Cardiac muscle cell (in vitro differentiated cells and primary cell): ENCODE measurements at regions not wholly inside any gene's neighbourhood (a gene's known extent, or its start where the extent isn't known, plus 50 kb on each side); places are given as distances from the start of the nearest gene placed in this dataset.

ENCODE experiments used
- DNase-seq, 2 donors: peaks; one replicate each; pipeline versions ENCODE4 v3.0.0 to v3.0.0-alpha.2; 2010 to 2017; ENCODE audit warnings: low read depth in 1 of 2, low spot score in 1 of 2
- H3K27ac ChIP-seq: fragments of 200-600 bp; sonication (generic); 2 replicates; pipeline ENCODE4 v1.5.1; 2016
- H3K27me3 ChIP-seq: fragments of 200-600 bp; sonication (generic); 2 replicates; pipeline ENCODE4 v1.6.0; 2016; ENCODE audit warnings: control low read depth
- H3K36me3 ChIP-seq: fragments of 200-600 bp; sonication (generic); 2 replicates; pipeline ENCODE4 v1.5.1; 2016; ENCODE audit warnings: control low read depth
- H3K4me1 ChIP-seq: fragments of 200-600 bp; sonication (generic); 2 replicates; pipeline ENCODE4 v1.8.1; 2017; ENCODE audit warnings: low read depth, mild to moderate bottlenecking, mixed run types
- H3K4me3 ChIP-seq: fragments of 200-600 bp; sonication (generic); 2 replicates; pipeline ENCODE4 v1.5.1; 2016; ENCODE audit warnings: mild to moderate bottlenecking
- H3K9me3 ChIP-seq: fragments of 200-600 bp; sonication (generic); 2 replicates; pipeline ENCODE4 v1.5.1; 2017; ENCODE audit warnings: low read depth, mild to moderate bottlenecking, control low read depth
- CTCF ChIP-seq: IDR thresholded peaks from 2 replicates; pipeline ENCODE4 v1.5.1; 2012; ENCODE audit warnings: low read depth, mild to moderate bottlenecking, low read length

- Histone ChIP-seq H3K4me1 (no peaks in the 10 kb centered on the region), H3K9me3 (no peaks in the 10 kb centered on the region)
- no peak for TF ChIP-seq CTCF
Observed at GRCh38 chr16:35370617-35371016, 1911.2 kb downstream of the TP53TG3F start.

GRCh38 chr16:35377142-35377541, 1917.7 kb downstream of the TP53TG3F start:
- H3K4me3 ChIP-seq = no peak overlapping the region
- no peaks in the 10 kb centered on the region for H3K9me3 ChIP-seq
- H3K27ac ChIP-seq = no peak overlapping the region
- TF ChIP-seq CTCF = no peak
- DNase-seq = no peak
- no peaks in the 10 kb centered on the region for H3K36me3 ChIP-seq
- H3K27me3 ChIP-seq = no peaks in the 10 kb centered on the region
- no peaks in the 10 kb centered on the region for H3K4me1 ChIP-seq

More at GRCh38 chr16:35370617-35371016, 1911.2 kb downstream of the TP53TG3F start:
- H3K27ac ChIP-seq = no peak overlapping the region
- no peaks in the 10 kb centered on the region for H3K27me3 ChIP-seq
- no peaks in the 10 kb centered on the region for H3K36me3 ChIP-seq
- no peak for DNase-seq
- H3K4me3 ChIP-seq = no peak overlapping the region

GRCh38 chr16:35386619-35387018, 1927.2 kb downstream of the TP53TG3F start:
- no peaks in the 10 kb centered on the region for H3K4me1 ChIP-seq
- no peaks in the 10 kb centered on the region for H3K36me3 ChIP-seq
- no peak for DNase-seq
- no peaks in the 10 kb centered on the region for H3K9me3 ChIP-seq
- no peak for TF ChIP-seq CTCF
- no peaks in the 10 kb centered on the region for H3K27me3 ChIP-seq
- no peak overlapping the region for H3K27ac ChIP-seq
- H3K4me3 ChIP-seq = no peak overlapping the region

- H3K9me3 ChIP-seq = no peaks in the 10 kb centered on the region
- H3K27ac ChIP-seq = no peak overlapping the region
- no peaks in the 10 kb centered on the region for H3K4me1 ChIP-seq
- no peaks in the 10 kb centered on the region for H3K27me3 ChIP-seq
- peak; percentile 15 for TF ChIP-seq CTCF
- no peak for DNase-seq
- no peak overlapping the region for H3K4me3 ChIP-seq
- no peaks in the 10 kb centered on the region for H3K36me3 ChIP-seq
Observed at GRCh38 chr16:35391328-35391727, 1931.9 kb downstream of the TP53TG3F start.

GRCh38 chr16:35398180-35398579, 1938.8 kb downstream of the TP53TG3F start:
- TF ChIP-seq CTCF = no peak
- H3K27me3 ChIP-seq = no peaks in the 10 kb centered on the region
- no peak for DNase-seq
- H3K4me1 ChIP-seq = no peaks in the 10 kb centered on the region
- H3K4me3 ChIP-seq = no peak overlapping the region
- H3K36me3 ChIP-seq = no peaks in the 10 kb centered on the region
- H3K27ac ChIP-seq = no peak overlapping the region
- H3K9me3 ChIP-seq = no peaks in the 10 kb centered on the region

GRCh38 chr16:35399133-35399532, 1939.7 kb downstream of the TP53TG3F start:
- H3K4me1 ChIP-seq = no peaks in the 10 kb centered on the region
- no peak for DNase-seq
- no peaks in the 10 kb centered on the region for H3K27me3 ChIP-seq
- no peaks in the 10 kb centered on the region for H3K9me3 ChIP-seq
- H3K36me3 ChIP-seq = no peaks in the 10 kb centered on the region
- H3K4me3 ChIP-seq = no peak overlapping the region
- TF ChIP-seq CTCF = no peak
- H3K27ac ChIP-seq = no peak overlapping the region
